ENCODE measurements at regions not wholly inside any gene's neighbourhood (a gene's known extent, or its start where the extent isn't known, plus 50 kb on each side); places are given as distances from the start of the nearest gene placed in this dataset.

DNA sequence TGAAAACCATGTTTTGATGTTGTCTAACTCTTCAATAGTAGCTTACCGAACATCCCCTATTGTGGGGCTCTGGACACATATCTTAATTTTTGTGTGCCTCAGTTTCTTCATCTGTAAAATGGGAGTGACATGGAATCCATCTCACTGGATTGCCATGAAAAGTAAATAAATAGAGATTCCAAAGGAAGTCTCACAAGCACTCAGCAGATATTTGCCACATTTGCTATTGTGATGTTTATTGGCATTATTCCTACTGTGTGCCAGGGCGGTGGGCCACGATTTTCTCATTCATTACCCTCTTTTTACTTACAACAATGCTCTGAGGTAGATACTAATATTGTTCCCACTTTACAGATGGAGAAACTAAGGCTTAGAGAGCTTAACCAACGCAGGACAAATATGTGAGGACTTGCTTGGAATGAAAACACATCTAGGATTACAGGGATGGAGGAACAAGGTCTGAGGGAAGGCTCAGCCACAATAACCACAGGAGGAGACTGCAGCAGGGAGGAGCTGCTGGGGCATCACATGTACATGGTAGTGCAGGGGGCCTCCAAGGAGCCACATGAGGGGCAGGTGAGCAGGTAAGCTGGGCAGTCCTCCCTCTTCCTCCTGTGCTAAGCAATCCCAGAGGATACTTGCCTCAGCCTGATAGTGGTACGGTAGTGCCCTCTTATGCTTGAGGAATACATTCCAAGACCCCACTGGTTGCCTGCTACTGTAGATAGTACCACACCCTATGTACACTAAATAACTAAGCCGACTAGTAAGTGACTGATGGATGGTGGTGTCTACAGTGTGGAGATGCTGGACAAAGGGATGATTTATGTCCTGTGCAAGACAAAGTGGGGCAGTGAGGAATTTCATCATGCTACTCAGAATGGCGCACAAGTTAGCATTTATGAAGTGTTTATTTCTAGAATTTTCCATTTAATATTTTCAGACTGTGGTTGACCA lies 176.9 kb downstream of the FOXA2 start:
- Mint-ChIP-seq H3K9me3 (ENCODE audit: unreplicated experiment) (peaks cover 5% of the 10 kb centered on the region), H3K27me3 (ENCODE audit: low read depth, unreplicated experiment) (peaks cover 2% of the 10 kb centered on the region), H3K27ac (ENCODE audit: unreplicated experiment) (no peak overlapping the region), H3K4me1 (ENCODE audit: low read depth, unreplicated experiment) (peaks cover 15% of the 10 kb centered on the region), H3K4me3 (ENCODE audit: unreplicated experiment) (no peak overlapping the region), H3K36me3 (ENCODE audit: low read depth, unreplicated experiment) (no peaks in the 10 kb centered on the region)
- H3K79me2 ChIP-seq (ENCODE audit: insufficient read depth, low read length), result no peaks in the 10 kb centered on the region
- H3K9me3 ChIP-seq (ENCODE audit: insufficient read depth, low read depth, low read length), result no peaks in the 10 kb centered on the region
- H3K27ac ChIP-seq (ENCODE audit: low read depth, low read length), result no peak overlapping the region
- no peaks in the 10 kb centered on the region for H3K36me3 ChIP-seq (ENCODE audit: insufficient read depth, low read length)
- H3K9ac ChIP-seq (ENCODE audit: low read length), result no peak overlapping the region
- no peak overlapping the region for H3K4me2 ChIP-seq (ENCODE audit: low read length)
- DNase-seq (ENCODE audit: low read depth), result no peak
- TF ChIP-seq EZH2 (IDR thresholded peaks at IDR 0.05; ENCODE audit: insufficient read depth, low read length), result no peak
- TF ChIP-seq, protein P1, sequence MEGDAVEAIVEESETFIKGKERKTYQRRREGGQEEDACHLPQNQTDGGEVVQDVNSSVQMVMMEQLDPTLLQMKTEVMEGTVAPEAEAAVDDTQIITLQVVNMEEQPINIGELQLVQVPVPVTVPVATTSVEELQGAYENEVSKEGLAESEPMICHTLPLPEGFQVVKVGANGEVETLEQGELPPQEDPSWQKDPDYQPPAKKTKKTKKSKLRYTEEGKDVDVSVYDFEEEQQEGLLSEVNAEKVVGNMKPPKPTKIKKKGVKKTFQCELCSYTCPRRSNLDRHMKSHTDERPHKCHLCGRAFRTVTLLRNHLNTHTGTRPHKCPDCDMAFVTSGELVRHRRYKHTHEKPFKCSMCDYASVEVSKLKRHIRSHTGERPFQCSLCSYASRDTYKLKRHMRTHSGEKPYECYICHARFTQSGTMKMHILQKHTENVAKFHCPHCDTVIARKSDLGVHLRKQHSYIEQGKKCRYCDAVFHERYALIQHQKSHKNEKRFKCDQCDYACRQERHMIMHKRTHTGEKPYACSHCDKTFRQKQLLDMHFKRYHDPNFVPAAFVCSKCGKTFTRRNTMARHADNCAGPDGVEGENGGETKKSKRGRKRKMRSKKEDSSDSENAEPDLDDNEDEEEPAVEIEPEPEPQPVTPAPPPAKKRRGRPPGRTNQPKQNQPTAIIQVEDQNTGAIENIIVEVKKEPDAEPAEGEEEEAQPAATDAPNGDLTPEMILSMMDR (IDR thresholded peaks at IDR 0.05; ENCODE audit: insufficient read depth, low read depth, low read length), result no peak
- peaks cover 8% of the 10 kb centered on the region for H3K27me3 ChIP-seq (ENCODE audit: insufficient read depth, low read length)
- H3K4me1 ChIP-seq (ENCODE audit: insufficient read depth, low read length), result no peaks in the 10 kb centered on the region
- H4K20me1 ChIP-seq (ENCODE audit: insufficient read depth, low read length), result no peaks in the 10 kb centered on the region
- no peak overlapping the region for H2AFZ ChIP-seq (ENCODE audit: low read depth, low read length)
- no peak for FAIRE-seq
- H3K4me3 ChIP-seq (ENCODE audit: insufficient read depth, low read depth, low read length), result no peak overlapping the region

DNA sequence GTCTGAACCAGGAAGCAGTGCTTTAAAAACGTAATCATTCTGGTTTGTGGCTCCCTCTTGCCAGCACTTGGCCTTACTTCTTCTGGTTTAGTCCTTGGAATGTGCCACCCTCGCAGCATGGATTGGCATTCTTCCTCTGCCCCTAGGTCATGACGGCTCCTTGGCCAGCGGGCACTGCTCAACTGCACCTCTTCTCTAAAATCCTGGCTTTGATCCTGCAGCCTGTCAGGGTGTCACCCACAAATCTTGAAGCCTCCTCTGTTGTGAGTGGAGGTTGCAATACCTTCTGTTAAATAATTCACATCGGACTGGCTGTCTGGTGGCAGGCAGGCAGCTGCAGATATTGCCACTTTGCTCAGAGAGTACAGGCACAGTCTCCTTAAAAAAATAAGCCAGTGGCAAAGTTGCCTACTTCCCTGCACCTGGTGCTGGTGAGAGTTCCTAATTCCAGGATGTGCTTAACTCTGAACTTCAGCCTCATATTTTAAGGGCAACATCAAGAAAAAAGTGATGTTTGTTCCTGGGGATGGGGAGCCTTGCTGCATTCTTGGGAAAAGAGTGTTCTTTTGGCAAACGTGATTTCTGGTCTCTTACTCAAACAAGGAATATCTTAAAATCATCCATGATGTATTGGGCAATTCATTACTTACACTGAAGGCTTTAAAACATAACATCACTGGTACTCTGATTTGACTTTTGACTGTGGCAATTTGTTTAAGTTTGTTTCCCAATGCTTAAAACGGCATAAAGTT lies 179.8 kb downstream of the FOXA2 start:
- Histone ChIP-seq H3K9me3 (ENCODE audit: insufficient read depth, low read depth, low read length) (no peaks in the 10 kb centered on the region), H3K27me3 (ENCODE audit: insufficient read depth, low read length) (peaks cover 8% of the 10 kb centered on the region), H3K4me1 (ENCODE audit: insufficient read depth, low read length) (no peaks in the 10 kb centered on the region), H4K20me1 (ENCODE audit: insufficient read depth, low read length) (no peaks in the 10 kb centered on the region), H3K27ac (ENCODE audit: low read depth, low read length) (no peak overlapping the region), H3K36me3 (ENCODE audit: insufficient read depth, low read length) (no peaks in the 10 kb centered on the region), H3K4me2 (ENCODE audit: low read length) (peak overlapping the region; percentile 77), H3K4me3 (ENCODE audit: insufficient read depth, low read depth, low read length) (no peak overlapping the region), H3K79me2 (ENCODE audit: insufficient read depth, low read length) (no peaks in the 10 kb centered on the region), H3K9ac (ENCODE audit: low read length) (no peak overlapping the region), H2AFZ (ENCODE audit: low read depth, low read length) (peak overlapping the region; percentile 75)
- FAIRE-seq, result no peak
- DNase-seq (ENCODE audit: low read depth), result no peak
- Mint-ChIP-seq H3K27ac (ENCODE audit: unreplicated experiment) (no peak overlapping the region), H3K4me3 (ENCODE audit: unreplicated experiment) (no peak overlapping the region), H3K36me3 (ENCODE audit: low read depth, unreplicated experiment) (no peaks in the 10 kb centered on the region), H3K9me3 (ENCODE audit: unreplicated experiment) (peaks cover 5% of the 10 kb centered on the region), H3K27me3 (ENCODE audit: low read depth, unreplicated experiment) (peaks cover 13% of the 10 kb centered on the region), H3K4me1 (ENCODE audit: low read depth, unreplicated experiment) (peaks cover 7% of the 10 kb centered on the region)
- TF ChIP-seq EZH2 (IDR thresholded peaks at IDR 0.05; ENCODE audit: insufficient read depth, low read length), result no peak
- TF ChIP-seq, protein P1 (IDR thresholded peaks at IDR 0.05; ENCODE audit: insufficient read depth, low read depth, low read length), result no peak

Data from astrocyte (in vitro differentiated cells and primary cell).